ENCODE measurements at regions not wholly inside any gene's neighbourhood (a gene's known extent, or its start where the extent isn't known, plus 50 kb on each side); places are given as distances from the start of the nearest gene placed in this dataset.

GRCh38 chr1:87937831-87938395 lies 609.2 kb downstream of the LMO4 start:
- no peak for DNase-seq

GRCh38 chr1:87938631-87939030 lies 610.0 kb downstream of the LMO4 start:
- DNase-seq, result no peak

GRCh38 chr1:87939444-87939843 lies 610.8 kb downstream of the LMO4 start:
- no peak for DNase-seq

- DNase-seq, result no peak
Measured at GRCh38 chr1:87940421-87940820, 611.7 kb downstream of the LMO4 start.

- no peak for DNase-seq
Measured at GRCh38 chr1:87941337-87941946, 612.8 kb downstream of the LMO4 start.

- no peak for DNase-seq
Measured at GRCh38 chr1:87942165-87942564, 613.5 kb downstream of the LMO4 start.

GRCh38 chr1:87949711-87950110 lies 621.0 kb downstream of the LMO4 start:
- DNase-seq, result no peak

GRCh38 chr1:87950369-87950768 lies 621.7 kb downstream of the LMO4 start:
- DNase-seq, result no peak

GRCh38 chr1:87951409-87951808 lies 622.7 kb downstream of the LMO4 start:
- DNase-seq, result no peak

GRCh38 chr1:87951852-87952251 lies 623.2 kb downstream of the LMO4 start:
- DNase-seq, result no peak

GRCh38 chr1:87953121-87953520 lies 624.4 kb downstream of the LMO4 start:
- DNase-seq, result no peak

GRCh38 chr1:87953732-87954344 lies 625.2 kb downstream of the LMO4 start:
- peak; percentile 27 for DNase-seq

- no peak for DNase-seq
Measured at GRCh38 chr1:87955038-87955437, 626.4 kb downstream of the LMO4 start.

GRCh38 chr1:87956072-87956471 lies 627.4 kb downstream of the LMO4 start:
- DNase-seq, result no peak

GRCh38 chr1:87956750-87957149 lies 628.1 kb downstream of the LMO4 start:
- no peak for DNase-seq

GRCh38 chr1:87957331-87957730 lies 628.7 kb downstream of the LMO4 start:
- no peak for DNase-seq

GRCh38 chr1:87958201-87958600 lies 629.5 kb downstream of the LMO4 start:
- DNase-seq, result no peak

GRCh38 chr1:87958716-87959115 lies 630.0 kb downstream of the LMO4 start:
- DNase-seq, result no peak

GRCh38 chr1:87959236-87959635 lies 630.6 kb downstream of the LMO4 start:
- DNase-seq, result no peak

- DNase-seq, result no peak
Measured at GRCh38 chr1:87961992-87962391, 633.3 kb downstream of the LMO4 start.

- no peak for DNase-seq
Measured at GRCh38 chr1:87963556-87963955, 634.9 kb downstream of the LMO4 start.

- DNase-seq, result no peak
Measured at GRCh38 chr1:87965193-87965592, 636.5 kb downstream of the LMO4 start.

- DNase-seq, result no peak
Measured at GRCh38 chr1:87968197-87968955, 639.7 kb downstream of the LMO4 start.

- DNase-seq, result no peak
Measured at GRCh38 chr1:87969040-87969439, 640.4 kb downstream of the LMO4 start.

Measured in activated T-cell treated with anti-CD3 and anti-CD28 coated beads for 4 hours (primary cell).